Epithelial cell of proximal tubule (primary cell): ENCODE measurements at regions not wholly inside any gene's neighbourhood (a gene's known extent, or its start where the extent isn't known, plus 50 kb on each side); places are given as distances from the start of the nearest gene placed in this dataset.

Source experiments
- DNase-seq: peaks from one replicate; pipeline ENCODE4 v3.0.0-alpha.2; 2011; ENCODE audit warnings: low read depth
- H3K4me3 ChIP-seq: 2 replicates; pipeline ENCODE4 v1.5.1; 2011; ENCODE audit warnings: low read depth, mild to moderate bottlenecking, low read length
- TF ChIP-seq, protein P1 (sequence below): conservative IDR thresholded peaks from 2 replicates; pipeline ENCODE4 v1.5.1; 2012; ENCODE audit warnings: low read depth, mild to moderate bottlenecking, low read length

DNA sequence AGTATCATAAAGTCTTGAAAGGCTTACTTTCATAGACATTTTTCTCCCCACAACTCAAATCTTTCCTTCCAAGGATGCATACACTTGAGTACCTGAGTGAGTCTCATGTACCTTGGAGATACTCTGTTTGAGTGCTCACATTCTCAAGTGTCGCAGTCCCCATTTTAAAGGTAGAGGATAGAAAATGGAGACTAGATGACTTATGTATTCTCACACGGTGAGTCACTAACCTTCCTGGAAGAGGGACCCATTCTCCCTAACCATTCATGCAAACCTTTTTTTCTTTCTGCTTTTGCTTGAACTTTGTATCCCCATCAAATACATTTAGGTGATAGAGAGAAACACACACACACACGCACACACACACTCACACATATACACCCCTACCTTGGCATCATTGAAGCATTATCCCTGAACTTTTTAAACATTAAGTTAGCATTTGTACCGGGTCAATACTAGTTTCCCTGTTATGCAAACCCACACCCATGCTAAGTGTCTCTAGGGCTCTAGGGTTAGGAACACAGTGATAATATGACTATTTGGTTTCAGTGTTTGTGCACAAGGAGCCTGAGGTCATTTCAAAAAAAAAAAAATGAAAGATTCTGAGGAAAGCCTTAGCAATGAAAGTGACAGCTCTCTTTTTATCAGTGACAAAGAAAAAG is 236.2 kb downstream of the IKZF2 start:
- DNase-seq, result peak; percentile 40

DNA sequence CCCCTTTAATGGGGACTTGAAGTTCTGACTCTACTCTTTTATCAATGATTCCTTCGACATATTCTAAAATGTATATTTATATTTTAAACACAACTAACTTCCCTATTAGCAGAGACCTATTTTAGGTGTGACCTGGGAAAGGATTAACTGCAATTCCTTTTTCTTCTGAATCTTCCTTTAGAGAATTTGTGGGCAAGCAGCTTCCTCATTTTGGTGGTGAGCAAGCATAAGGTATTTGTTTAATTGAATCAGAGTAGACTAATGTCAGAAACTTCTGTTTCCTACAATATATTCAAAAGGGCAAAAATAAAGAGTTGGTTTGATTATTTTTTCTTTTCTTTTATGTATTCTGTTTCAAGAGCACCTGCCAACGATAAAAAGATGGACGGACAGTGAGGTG is 237.0 kb downstream of the IKZF2 start:
- no peak overlapping the region for H3K4me3 ChIP-seq
- TF ChIP-seq, protein P1, sequence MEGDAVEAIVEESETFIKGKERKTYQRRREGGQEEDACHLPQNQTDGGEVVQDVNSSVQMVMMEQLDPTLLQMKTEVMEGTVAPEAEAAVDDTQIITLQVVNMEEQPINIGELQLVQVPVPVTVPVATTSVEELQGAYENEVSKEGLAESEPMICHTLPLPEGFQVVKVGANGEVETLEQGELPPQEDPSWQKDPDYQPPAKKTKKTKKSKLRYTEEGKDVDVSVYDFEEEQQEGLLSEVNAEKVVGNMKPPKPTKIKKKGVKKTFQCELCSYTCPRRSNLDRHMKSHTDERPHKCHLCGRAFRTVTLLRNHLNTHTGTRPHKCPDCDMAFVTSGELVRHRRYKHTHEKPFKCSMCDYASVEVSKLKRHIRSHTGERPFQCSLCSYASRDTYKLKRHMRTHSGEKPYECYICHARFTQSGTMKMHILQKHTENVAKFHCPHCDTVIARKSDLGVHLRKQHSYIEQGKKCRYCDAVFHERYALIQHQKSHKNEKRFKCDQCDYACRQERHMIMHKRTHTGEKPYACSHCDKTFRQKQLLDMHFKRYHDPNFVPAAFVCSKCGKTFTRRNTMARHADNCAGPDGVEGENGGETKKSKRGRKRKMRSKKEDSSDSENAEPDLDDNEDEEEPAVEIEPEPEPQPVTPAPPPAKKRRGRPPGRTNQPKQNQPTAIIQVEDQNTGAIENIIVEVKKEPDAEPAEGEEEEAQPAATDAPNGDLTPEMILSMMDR, result no peak
- DNase-seq, result no peak

More for the DNA sequence above, 236.2 kb downstream of the IKZF2 start:
- TF ChIP-seq, protein P1, result no peak
- H3K4me3 ChIP-seq, result no peak overlapping the region

DNA sequence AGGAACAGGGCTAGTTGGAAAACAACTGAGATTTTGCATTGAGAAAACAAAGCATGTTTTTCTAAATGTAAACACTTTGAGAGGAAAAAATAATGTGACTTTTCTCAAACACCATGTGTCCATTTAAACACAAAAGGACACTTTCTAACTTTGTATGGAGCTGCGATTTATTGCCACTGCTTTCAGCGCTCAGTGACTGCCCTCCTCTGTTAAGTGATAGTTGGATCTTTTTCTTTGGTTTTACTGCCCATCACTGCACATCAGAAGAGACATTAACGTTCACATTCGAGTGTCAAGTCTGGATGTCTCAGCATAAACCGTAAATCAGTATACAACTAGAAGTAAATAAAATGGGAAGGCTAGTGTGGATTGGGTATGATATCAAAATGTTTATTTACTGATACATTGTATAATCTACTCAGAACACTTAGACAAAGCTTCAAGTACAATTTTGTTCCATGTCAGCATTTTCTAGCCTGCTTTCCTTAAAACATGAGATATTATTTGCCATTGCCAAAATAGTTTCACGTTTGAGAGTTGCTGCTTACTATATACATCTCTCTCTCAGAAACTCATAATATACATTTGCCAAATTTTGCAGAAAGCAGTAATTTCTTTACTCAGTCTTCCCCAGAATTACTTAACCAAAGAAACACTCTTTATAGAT is 237.6 kb downstream of the IKZF2 start:
- TF ChIP-seq, protein P1, result no peak
- DNase-seq, result no peak
- H3K4me3 ChIP-seq, result no peak overlapping the region

DNA sequence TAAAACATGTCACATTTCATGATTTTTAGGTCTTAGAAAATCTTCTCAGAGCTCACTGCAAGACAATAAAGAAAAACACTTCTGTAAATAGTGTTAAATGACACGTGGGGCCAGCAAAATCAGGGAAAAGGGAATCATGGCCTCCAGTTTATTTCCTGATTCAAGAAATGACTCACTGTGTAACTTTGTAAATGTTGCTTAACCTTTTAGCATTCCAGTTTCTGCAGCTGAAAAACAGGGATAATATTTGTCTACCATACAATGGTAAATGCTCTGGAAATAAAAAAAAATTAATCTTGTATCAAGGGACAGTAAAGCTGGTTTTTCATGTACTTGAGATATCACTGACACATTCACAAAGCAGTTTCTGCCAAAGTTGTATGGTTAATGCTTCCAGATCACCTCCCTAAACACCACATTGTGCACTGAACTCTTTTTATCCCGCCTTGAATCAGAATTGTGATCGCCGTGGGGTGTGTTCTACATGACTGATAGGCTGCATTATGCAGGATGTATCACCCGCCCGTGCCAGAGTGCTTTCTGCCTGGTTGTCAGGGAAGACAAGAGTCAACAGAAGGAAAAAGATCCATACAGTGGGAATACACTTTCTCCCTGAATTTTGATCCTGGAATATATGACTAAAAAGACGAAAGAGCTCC is 238.8 kb downstream of the IKZF2 start:
- H3K4me3 ChIP-seq, result no peak overlapping the region
- TF ChIP-seq, protein P1, result no peak
- DNase-seq, result peak; percentile 57

DNA sequence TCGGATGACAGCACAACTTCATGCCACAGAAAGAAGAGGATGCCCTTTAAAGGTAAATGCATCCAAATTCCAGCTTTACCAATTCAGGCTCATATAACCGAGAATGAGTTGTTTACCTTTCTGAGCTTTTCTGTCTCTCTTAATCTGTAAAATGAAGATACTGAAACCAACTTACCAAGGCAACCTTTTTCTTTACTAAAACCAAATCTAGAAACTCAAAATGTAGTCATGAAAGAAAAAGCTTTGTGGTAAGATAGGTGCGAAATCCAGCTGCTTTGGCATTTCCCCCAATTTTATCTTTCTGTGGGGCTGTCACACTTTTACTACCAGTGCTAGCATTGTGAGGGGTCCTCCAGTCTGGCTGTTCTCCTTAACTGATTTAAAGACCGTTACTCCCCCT is 240.4 kb downstream of the IKZF2 start:
- no peak overlapping the region for H3K4me3 ChIP-seq
- TF ChIP-seq, protein P1, result no peak
- no peak for DNase-seq

DNA sequence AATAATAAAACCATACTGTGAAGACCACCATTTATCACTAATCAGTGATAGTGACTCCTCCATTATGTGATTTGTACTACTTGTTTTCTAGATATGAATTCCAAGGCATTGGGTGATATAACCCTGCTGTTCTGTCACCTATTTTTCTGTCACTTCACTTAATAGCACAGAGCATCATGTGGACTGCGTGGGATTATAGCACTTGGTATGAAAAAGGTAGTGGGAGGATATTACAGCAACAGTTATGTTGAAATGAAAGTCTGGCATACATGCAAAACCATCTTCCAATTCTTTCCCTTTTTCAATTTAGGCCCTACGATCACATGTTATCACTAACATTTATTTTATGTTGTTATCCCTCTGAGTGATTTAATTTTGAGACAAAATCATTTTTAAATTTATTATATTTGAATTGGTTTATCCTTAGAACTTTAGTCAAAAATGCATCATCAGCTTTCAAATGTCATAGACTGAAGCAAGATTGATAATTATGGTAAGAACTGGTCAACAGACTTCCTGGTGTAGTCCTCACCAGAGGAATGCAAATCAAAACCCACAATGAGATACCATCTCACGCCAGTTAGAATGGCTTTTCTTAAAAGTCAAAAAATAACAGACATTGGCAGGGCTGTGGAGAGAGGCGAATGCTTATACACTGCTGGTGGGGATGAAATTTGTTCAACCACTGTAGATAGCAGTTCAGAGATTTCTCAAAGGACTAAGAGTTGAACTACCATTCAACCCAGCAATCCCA is 242.6 kb downstream of the IKZF2 start:
- TF ChIP-seq, protein P1, result no peak
- no peak overlapping the region for H3K4me3 ChIP-seq
- no peak for DNase-seq
